ENCODE measurements at regions not wholly inside any gene's neighbourhood (a gene's known extent, or its start where the extent isn't known, plus 50 kb on each side); places are given as distances from the start of the nearest gene placed in this dataset.

GRCh38 chr12:98360401-98360800 lies 155.0 kb upstream of the TMPO start:
- CTCF ChIA-PET = interaction anchor here (0.8 kb wide), 1 partner anchor 11 kb away, joined by 3 read pairs; no protein-coding TSS in a partner anchor
- ATAC-seq (no peak), DNase-seq (no peak)
- H3K4me1 Mint-ChIP-seq = no peaks in the 10 kb centered on the region
- no peaks in the 10 kb centered on the region for H3K36me3 Mint-ChIP-seq
- H3K27ac Mint-ChIP-seq = no peak overlapping the region
- no peaks in the 10 kb centered on the region for H3K9me3 Mint-ChIP-seq (ENCODE audit: low read depth)
- H3K4me3 Mint-ChIP-seq = no peak overlapping the region
- H3K27me3 Mint-ChIP-seq = peaks cover 43% of the 10 kb centered on the region

- H3K27ac Mint-ChIP-seq = no peak overlapping the region
- CTCF ChIA-PET = interaction anchor here (0.8 to 1.4 kb wide), 2 partner anchors 13 to 143 kb away, joined by 3 read pairs; no protein-coding TSS in a partner anchor
- no peak for DNase-seq
- H3K36me3 Mint-ChIP-seq = peaks cover 2% of the 10 kb centered on the region
- ATAC-seq = no peak
- no peak overlapping the region for H3K4me3 Mint-ChIP-seq
- H3K4me1 Mint-ChIP-seq = peaks cover 36% of the 10 kb centered on the region
- H3K9me3 Mint-ChIP-seq (ENCODE audit: low read depth) = no peaks in the 10 kb centered on the region
- H3K27me3 Mint-ChIP-seq = peaks cover 45% of the 10 kb centered on the region
Measured at GRCh38 chr12:98369581-98369980, 145.8 kb upstream of the TMPO start.

GRCh38 chr12:98370976-98371375 lies 144.4 kb upstream of the TMPO start:
- peaks cover 47% of the 10 kb centered on the region for H3K27me3 Mint-ChIP-seq
- peak overlapping the region; percentile 35 for H3K27ac Mint-ChIP-seq
- no peaks in the 10 kb centered on the region for H3K9me3 Mint-ChIP-seq (ENCODE audit: low read depth)
- DNase-seq (no peak), ATAC-seq (no peak)
- H3K4me1 Mint-ChIP-seq = peaks cover 36% of the 10 kb centered on the region
- H3K4me3 Mint-ChIP-seq = no peak overlapping the region
- H3K36me3 Mint-ChIP-seq = peaks cover 2% of the 10 kb centered on the region
- CTCF ChIA-PET = interaction anchor here (0.7 to 1.4 kb wide), 6 partner anchors 11 to 410 kb away, joined by 3 to 6 read pairs (median 3); no protein-coding TSS in a partner anchor

- peaks cover 49% of the 10 kb centered on the region for H3K27me3 Mint-ChIP-seq
- ATAC-seq = no peak
- H3K4me3 Mint-ChIP-seq = no peak overlapping the region
- H3K9me3 Mint-ChIP-seq (ENCODE audit: low read depth) = no peaks in the 10 kb centered on the region
- CTCF ChIA-PET = interaction anchor here (0.8 to 1.1 kb wide), 4 partner anchors 11 to 410 kb away, joined by 3 to 6 read pairs (median 3); no protein-coding TSS in a partner anchor
- DNase-seq = no peak
- H3K27ac Mint-ChIP-seq = peak overlapping the region; percentile 35
- H3K4me1 Mint-ChIP-seq = peaks cover 36% of the 10 kb centered on the region
- peaks cover 2% of the 10 kb centered on the region for H3K36me3 Mint-ChIP-seq
Measured at GRCh38 chr12:98371419-98371818, 144.0 kb upstream of the TMPO start.

- no peak for ATAC-seq
- H3K27me3 Mint-ChIP-seq = peaks cover 55% of the 10 kb centered on the region
- CTCF ChIA-PET = interaction anchor here (0.6 kb wide), 1 partner anchor 31 kb away, joined by 3 read pairs; no protein-coding TSS in a partner anchor
- H3K27ac Mint-ChIP-seq = no peak overlapping the region
- peaks cover 36% of the 10 kb centered on the region for H3K4me1 Mint-ChIP-seq
- no peak for DNase-seq
- H3K36me3 Mint-ChIP-seq = peaks cover 2% of the 10 kb centered on the region
- H3K9me3 Mint-ChIP-seq (ENCODE audit: low read depth) = no peaks in the 10 kb centered on the region
- H3K4me3 Mint-ChIP-seq = no peak overlapping the region
Measured at GRCh38 chr12:98372340-98373024, 142.9 kb upstream of the TMPO start.

GRCh38 chr12:98373025-98373554 lies 142.3 kb upstream of the TMPO start:
- CTCF ChIA-PET = no interaction called here
- Mint-ChIP-seq H3K27ac (no peak overlapping the region), H3K9me3 (ENCODE audit: low read depth) (no peaks in the 10 kb centered on the region), H3K4me1 (peaks cover 36% of the 10 kb centered on the region), H3K4me3 (no peak overlapping the region), H3K36me3 (peaks cover 2% of the 10 kb centered on the region), H3K27me3 (peaks cover 54% of the 10 kb centered on the region)
- DNase-seq (no peak), ATAC-seq (no peak)

GRCh38 chr12:98374007-98374406 lies 141.4 kb upstream of the TMPO start:
- Mint-ChIP-seq H3K4me3 (no peak overlapping the region), H3K27ac (no peak overlapping the region), H3K9me3 (ENCODE audit: low read depth) (no peaks in the 10 kb centered on the region), H3K27me3 (peaks cover 58% of the 10 kb centered on the region), H3K4me1 (peaks cover 36% of the 10 kb centered on the region), H3K36me3 (peaks cover 2% of the 10 kb centered on the region)
- DNase-seq (no peak), ATAC-seq (peak; percentile 42)
- CTCF ChIA-PET = interaction anchor here (1.5 kb wide), 1 partner anchor 148 kb away, joined by 3 read pairs; no protein-coding TSS in a partner anchor

- Mint-ChIP-seq H3K27me3 (peaks cover 71% of the 10 kb centered on the region), H3K4me1 (peaks cover 2% of the 10 kb centered on the region), H3K36me3 (no peaks in the 10 kb centered on the region), H3K4me3 (no peak overlapping the region), H3K9me3 (ENCODE audit: low read depth) (no peaks in the 10 kb centered on the region), H3K27ac (no peak overlapping the region)
- DNase-seq (no peak), ATAC-seq (no peak)
- CTCF ChIA-PET = no interaction called here
Measured at GRCh38 chr12:98379106-98379505, 136.3 kb upstream of the TMPO start.

- ATAC-seq = no peak
- CTCF ChIA-PET = interaction anchor here (1.2 to 1.5 kb wide), 2 partner anchors 9 to 12 kb away, joined by 3 to 5 read pairs; no protein-coding TSS in a partner anchor
- Mint-ChIP-seq H3K27ac (no peak overlapping the region), H3K4me3 (no peak overlapping the region), H3K36me3 (no peaks in the 10 kb centered on the region), H3K27me3 (peaks cover 45% of the 10 kb centered on the region), H3K4me1 (no peaks in the 10 kb centered on the region), H3K9me3 (ENCODE audit: low read depth) (no peaks in the 10 kb centered on the region)
- DNase-seq = no peak
Measured at GRCh38 chr12:98385641-98386040, 129.7 kb upstream of the TMPO start.

- H3K27me3 Mint-ChIP-seq = peaks cover 33% of the 10 kb centered on the region
- no peak overlapping the region for H3K4me3 Mint-ChIP-seq
- no peaks in the 10 kb centered on the region for H3K36me3 Mint-ChIP-seq
- H3K4me1 Mint-ChIP-seq = no peaks in the 10 kb centered on the region
- CTCF ChIA-PET = interaction anchor here (1.2 kb wide), 1 partner anchor 12 kb away, joined by 4 read pairs; no protein-coding TSS in a partner anchor
- DNase-seq (no peak), ATAC-seq (no peak)
- H3K27ac Mint-ChIP-seq = no peak overlapping the region
- no peaks in the 10 kb centered on the region for H3K9me3 Mint-ChIP-seq (ENCODE audit: low read depth)
Measured at GRCh38 chr12:98387444-98387843, 127.9 kb upstream of the TMPO start.

- Mint-ChIP-seq H3K4me1 (peaks cover 2% of the 10 kb centered on the region), H3K36me3 (no peaks in the 10 kb centered on the region), H3K9me3 (ENCODE audit: low read depth) (no peaks in the 10 kb centered on the region), H3K27me3 (peaks cover 30% of the 10 kb centered on the region), H3K4me3 (no peak overlapping the region), H3K27ac (no peak overlapping the region)
- CTCF ChIA-PET = interaction anchor here (1.2 to 1.5 kb wide), 2 partner anchors 9 to 13 kb away, joined by 3 to 4 read pairs; no protein-coding TSS in a partner anchor
- DNase-seq (no peak), ATAC-seq (no peak)
Measured at GRCh38 chr12:98388126-98388525, 127.3 kb upstream of the TMPO start.

- CTCF ChIA-PET = no interaction called here
- Mint-ChIP-seq H3K36me3 (no peaks in the 10 kb centered on the region), H3K9me3 (ENCODE audit: low read depth) (no peaks in the 10 kb centered on the region), H3K4me3 (no peak overlapping the region), H3K27ac (no peak overlapping the region), H3K4me1 (peaks cover 2% of the 10 kb centered on the region), H3K27me3 (peaks cover 25% of the 10 kb centered on the region)
- no peak for DNase-seq
- no peak for ATAC-seq
Measured at GRCh38 chr12:98389593-98389992, 125.8 kb upstream of the TMPO start.

- ATAC-seq = peak; percentile 92
- peaks cover 2% of the 10 kb centered on the region for H3K36me3 Mint-ChIP-seq
- CTCF ChIA-PET = interaction anchor here (0.6 to 2.8 kb wide), 9 partner anchors 9 to 1677 kb away, joined by 3 to 8 read pairs (median 3); no protein-coding TSS in a partner anchor
- H3K27ac Mint-ChIP-seq = peak overlapping the region; percentile 73
- no peaks in the 10 kb centered on the region for H3K9me3 Mint-ChIP-seq (ENCODE audit: low read depth)
- DNase-seq = peak; percentile 90
- no peaks in the 10 kb centered on the region for H3K27me3 Mint-ChIP-seq
- peaks cover 38% of the 10 kb centered on the region for H3K4me1 Mint-ChIP-seq
- H3K4me3 Mint-ChIP-seq = peak overlapping the region; percentile 71
Measured at GRCh38 chr12:98397323-98398105, 117.9 kb upstream of the TMPO start.
